ENCODE measurements at regions not wholly inside any gene's neighbourhood (a gene's known extent, or its start where the extent isn't known, plus 50 kb on each side); places are given as distances from the start of the nearest gene placed in this dataset.

DNA sequence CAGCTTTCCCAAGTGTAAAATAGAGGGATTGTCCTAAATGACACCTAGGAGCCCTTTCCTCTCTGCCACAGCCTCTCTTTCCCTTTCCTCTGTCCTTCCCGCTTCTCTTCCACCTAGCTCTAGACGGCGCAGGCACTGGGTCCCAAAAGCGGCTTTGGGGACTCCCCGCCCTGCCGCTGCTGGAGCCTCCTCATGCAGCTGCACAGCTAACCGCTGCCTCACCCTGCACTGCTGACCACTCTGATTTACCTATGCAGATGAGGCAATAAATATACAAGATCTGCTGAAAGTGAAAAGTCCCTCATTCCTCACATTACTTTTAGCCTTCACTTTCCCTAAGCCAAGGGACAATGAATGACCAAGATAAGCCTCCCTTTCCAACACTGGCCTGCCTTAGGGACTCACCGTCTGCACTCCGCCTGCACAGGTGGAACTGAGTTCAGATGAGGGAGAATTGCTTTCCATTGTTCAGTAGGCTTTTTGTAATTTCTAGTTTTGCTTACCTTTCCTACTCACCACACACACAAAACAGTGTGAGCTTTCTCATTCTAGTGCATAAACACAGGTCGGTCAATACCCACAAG lies 197.5 kb upstream of the BCL6 start:
- 86 to 95% methylated on average over 1 to 8 of the region's 10 CpGs for WGBS, 2 experiments (ENCODE audit: insufficient coverage in 2 of 2)
- H3K27ac ChIP-seq (ENCODE audit: low read depth, low read length, severe bottlenecking): no peak overlapping the region
- H3K9me3 ChIP-seq (ENCODE audit: control insufficient read depth, low read length): no peaks in the 10 kb centered on the region
- no peaks in the 10 kb centered on the region for H3K36me3 ChIP-seq (ENCODE audit: control insufficient read depth, insufficient read depth, low read length)
- peaks cover 11% of the 10 kb centered on the region for H3K4me1 ChIP-seq (ENCODE audit: control insufficient read depth, insufficient read depth, low read length, poor library complexity, severe bottlenecking)
- H3K4me3 ChIP-seq (ENCODE audit: extremely low read depth, insufficient read depth, low read length, poor library complexity, severe bottlenecking): no peak overlapping the region

DNA sequence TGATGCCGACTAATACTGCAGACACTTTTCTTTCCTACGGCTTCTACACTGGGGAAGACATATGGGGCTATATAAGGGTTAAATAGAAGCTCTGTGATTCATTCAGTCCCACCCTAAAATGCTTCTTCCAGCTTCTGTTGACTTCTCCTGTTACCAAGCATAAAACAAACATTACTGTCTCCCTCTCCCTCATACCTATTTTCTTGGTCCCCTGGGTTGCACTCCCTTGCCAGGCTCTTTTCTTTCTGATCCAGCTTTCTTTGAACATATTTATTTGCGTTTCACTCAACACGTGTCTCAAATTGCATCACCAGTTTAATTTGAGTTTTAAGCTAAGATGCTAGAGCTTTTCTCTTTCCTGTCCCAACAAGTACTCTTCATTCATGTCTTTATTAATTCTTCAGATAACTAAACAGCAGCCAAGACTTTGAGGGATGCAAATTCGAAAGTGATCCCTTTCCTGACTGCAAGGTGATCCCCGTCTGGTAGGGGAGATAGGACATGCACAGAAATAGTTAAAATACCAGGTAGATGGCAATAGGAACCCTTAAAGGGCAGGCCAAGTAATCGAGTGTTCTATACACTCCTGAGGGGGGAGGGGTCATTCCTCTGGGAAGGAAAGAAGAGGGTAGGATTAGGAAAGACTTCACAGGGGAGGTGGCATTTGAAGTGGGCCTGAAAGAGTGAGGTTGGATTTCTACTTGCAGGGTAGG lies 198.6 kb upstream of the BCL6 start:
- Histone ChIP-seq H3K4me1 (ENCODE audit: control insufficient read depth, insufficient read depth, low read length, poor library complexity, severe bottlenecking) (peaks cover 11% of the 10 kb centered on the region), H3K36me3 (ENCODE audit: control insufficient read depth, insufficient read depth, low read length) (no peaks in the 10 kb centered on the region), H3K4me3 (ENCODE audit: extremely low read depth, insufficient read depth, low read length, poor library complexity, severe bottlenecking) (no peak overlapping the region), H3K27ac (ENCODE audit: low read depth, low read length, severe bottlenecking) (no peak overlapping the region), H3K9me3 (ENCODE audit: control insufficient read depth, low read length) (no peaks in the 10 kb centered on the region)
- WGBS, 2 experiments (ENCODE audit: insufficient coverage in 2 of 2): 73 to 84% methylated on average over 3 to 5 of the region's 7 CpGs

DNA sequence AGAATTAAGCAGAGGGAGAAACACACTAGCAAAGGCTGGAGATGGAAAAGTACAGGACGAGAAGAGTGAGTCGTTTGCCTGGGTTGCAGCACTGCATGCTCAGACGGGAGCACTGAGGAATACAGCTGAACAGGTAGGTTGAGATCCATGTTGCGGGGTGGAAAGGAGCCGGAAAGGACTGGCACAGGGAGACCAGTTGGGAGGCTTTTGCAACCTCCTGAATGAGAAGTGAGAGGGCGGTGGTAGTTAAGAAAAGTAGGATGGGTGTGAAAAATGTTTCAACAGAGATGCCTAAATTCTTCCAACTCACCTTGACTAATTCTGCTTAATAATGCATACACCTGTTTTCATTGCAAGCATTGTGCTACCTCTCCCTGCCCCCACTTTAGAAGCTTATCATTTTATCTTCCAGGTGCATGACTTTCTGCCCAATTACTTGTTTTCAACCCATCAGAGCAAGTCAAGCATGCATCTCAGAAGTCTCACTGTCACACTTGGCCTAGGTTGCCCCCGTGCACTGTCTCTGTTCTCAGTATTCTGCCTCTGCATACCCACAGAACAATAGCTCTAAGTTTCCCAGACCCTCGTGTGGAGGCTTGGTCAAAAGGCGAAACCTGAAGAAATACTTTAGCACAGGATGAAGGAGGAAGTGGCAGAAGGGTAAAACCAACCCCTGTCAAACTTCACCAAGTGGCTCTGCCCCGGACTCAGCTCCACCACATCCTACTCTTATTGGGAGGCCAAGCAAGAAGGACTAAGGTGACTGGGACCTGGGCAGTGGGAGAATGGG lies 199.3 kb upstream of the BCL6 start:
- peaks cover 11% of the 10 kb centered on the region for H3K4me1 ChIP-seq (ENCODE audit: control insufficient read depth, insufficient read depth, low read length, poor library complexity, severe bottlenecking)
- 85 to 92% methylated on average over 6 of the region's 10 CpGs for WGBS, 2 experiments (ENCODE audit: insufficient coverage in 2 of 2)
- no peak overlapping the region for H3K27ac ChIP-seq (ENCODE audit: low read depth, low read length, severe bottlenecking)
- H3K9me3 ChIP-seq (ENCODE audit: control insufficient read depth, low read length): no peaks in the 10 kb centered on the region
- no peak overlapping the region for H3K4me3 ChIP-seq (ENCODE audit: extremely low read depth, insufficient read depth, low read length, poor library complexity, severe bottlenecking)
- no peaks in the 10 kb centered on the region for H3K36me3 ChIP-seq (ENCODE audit: control insufficient read depth, insufficient read depth, low read length)

DNA sequence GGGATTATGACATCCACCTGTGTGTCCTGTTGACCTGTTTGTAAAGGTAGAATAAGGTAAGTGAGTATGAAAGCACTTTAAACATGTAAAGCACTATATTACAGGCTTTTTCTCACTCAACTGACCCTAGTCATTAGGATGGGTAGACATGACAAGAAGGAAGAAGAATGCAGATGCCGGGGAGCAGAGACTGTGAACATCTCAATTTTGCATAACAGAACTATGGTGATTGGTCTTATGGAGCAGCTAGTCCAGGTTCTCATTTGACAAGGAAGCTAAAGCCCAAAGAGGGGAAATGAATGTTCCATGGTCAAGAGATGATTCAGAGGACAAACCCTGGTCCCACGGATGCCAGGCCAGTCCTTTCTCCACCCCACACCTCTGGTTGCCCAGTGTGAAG lies 200.1 kb upstream of the BCL6 start:
- no peak overlapping the region for H3K27ac ChIP-seq (ENCODE audit: low read depth, low read length, severe bottlenecking)
- WGBS, 2 experiments (ENCODE audit: insufficient coverage in 2 of 2): 80 to 100% methylated on average over 1 of the region's 2 CpGs
- H3K4me1 ChIP-seq (ENCODE audit: control insufficient read depth, insufficient read depth, low read length, poor library complexity, severe bottlenecking): peaks cover 11% of the 10 kb centered on the region
- no peaks in the 10 kb centered on the region for H3K36me3 ChIP-seq (ENCODE audit: control insufficient read depth, insufficient read depth, low read length)
- H3K4me3 ChIP-seq (ENCODE audit: extremely low read depth, insufficient read depth, low read length, poor library complexity, severe bottlenecking): no peak overlapping the region
- H3K9me3 ChIP-seq (ENCODE audit: control insufficient read depth, low read length): no peaks in the 10 kb centered on the region

DNA sequence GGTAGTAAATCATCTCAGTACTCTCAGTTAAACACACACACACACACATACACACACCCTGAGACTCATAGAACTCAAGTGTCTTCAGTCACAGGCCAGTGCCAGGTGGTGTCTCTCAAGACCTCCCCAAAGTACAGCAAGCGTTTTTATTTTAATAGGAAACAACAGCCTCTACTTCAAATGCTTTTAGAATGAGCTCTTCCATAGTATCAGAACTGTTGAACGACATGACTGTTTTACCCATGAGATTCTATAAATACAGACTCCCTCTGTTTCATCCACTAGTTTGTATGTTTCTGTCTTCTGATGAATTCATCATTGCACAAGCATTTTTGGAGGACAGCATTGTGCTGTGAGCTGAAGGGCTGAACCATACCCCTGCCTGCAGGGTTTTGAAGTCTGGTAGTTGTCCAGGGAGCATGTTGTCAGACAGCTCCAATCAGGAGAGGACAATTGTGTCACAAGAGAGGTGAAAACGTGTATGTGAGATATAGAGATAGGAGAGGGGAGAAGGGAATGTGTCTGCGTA lies 201.0 kb upstream of the BCL6 start:
- WGBS, 2 experiments (ENCODE audit: insufficient coverage in 2 of 2): 94 to 95% methylated on average over 4 of the region's 4 CpGs
- H3K27ac ChIP-seq (ENCODE audit: low read depth, low read length, severe bottlenecking): no peak overlapping the region
- no peaks in the 10 kb centered on the region for H3K36me3 ChIP-seq (ENCODE audit: control insufficient read depth, insufficient read depth, low read length)
- no peak overlapping the region for H3K4me3 ChIP-seq (ENCODE audit: extremely low read depth, insufficient read depth, low read length, poor library complexity, severe bottlenecking)
- H3K4me1 ChIP-seq (ENCODE audit: control insufficient read depth, insufficient read depth, low read length, poor library complexity, severe bottlenecking): peaks cover 11% of the 10 kb centered on the region
- no peaks in the 10 kb centered on the region for H3K9me3 ChIP-seq (ENCODE audit: control insufficient read depth, low read length)

DNA sequence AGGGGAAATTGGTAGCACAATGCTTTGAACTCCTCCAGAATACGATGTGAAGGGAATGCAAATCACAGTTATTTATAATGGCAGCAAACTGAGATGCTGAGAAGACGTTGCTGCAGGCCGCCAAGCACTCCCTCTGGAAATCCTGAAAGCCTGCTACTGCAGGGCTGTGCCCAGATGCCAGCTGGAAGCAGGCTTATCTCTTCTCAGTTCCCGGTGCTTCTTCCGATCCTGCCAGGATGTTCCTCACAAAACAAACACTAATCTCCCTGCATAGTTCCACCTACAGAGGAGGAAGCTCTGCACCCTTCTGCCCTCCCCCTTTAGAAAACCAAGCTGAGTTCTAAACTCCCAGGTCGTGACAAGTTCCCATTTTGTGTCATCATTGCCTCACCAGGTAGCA lies 201.7 kb upstream of the BCL6 start:
- Histone ChIP-seq H3K36me3 (ENCODE audit: control insufficient read depth, insufficient read depth, low read length) (no peaks in the 10 kb centered on the region), H3K4me3 (ENCODE audit: extremely low read depth, insufficient read depth, low read length, poor library complexity, severe bottlenecking) (no peak overlapping the region), H3K9me3 (ENCODE audit: control insufficient read depth, low read length) (no peaks in the 10 kb centered on the region), H3K27ac (ENCODE audit: low read depth, low read length, severe bottlenecking) (no peak overlapping the region), H3K4me1 (ENCODE audit: control insufficient read depth, insufficient read depth, low read length, poor library complexity, severe bottlenecking) (peaks cover 11% of the 10 kb centered on the region)
- WGBS, 2 experiments (ENCODE audit: insufficient coverage in 2 of 2): 83 to 84% methylated on average over 5 to 6 of the region's 6 CpGs

DNA sequence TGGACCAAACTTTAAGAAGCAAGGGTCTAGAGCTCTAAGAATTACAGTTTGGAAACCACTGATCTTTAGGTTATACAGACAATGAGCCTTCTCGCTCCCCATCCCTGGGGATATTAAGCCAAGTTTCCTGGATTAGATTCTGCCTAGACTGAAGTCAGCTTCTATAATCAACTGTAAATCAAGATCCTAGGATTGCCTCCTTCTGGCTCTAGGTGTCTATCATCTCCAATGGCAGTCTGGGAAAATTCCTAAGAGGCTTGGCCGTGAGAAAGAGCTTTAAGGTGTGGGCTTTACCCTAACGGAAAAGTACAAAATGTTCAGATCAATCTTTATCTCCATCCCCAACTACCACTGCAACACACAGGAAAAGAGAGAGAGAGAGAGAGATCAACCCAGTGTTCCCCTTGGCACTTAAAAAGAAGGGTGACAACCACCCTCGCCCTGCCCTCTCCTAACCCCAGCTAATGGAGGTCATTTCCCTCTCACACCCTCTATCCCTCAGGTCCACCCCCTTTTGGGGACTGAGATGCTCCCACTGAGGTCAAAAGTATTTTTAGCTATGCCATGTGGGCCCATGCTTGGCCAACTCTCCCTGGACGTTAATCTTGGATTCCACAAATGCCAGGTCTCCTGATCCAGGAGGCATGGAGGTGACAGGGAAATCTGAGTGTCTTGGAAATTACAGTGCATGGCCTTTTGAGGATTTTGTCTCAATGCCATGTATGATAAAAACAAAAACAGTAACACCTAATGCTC lies 202.8 kb upstream of the BCL6 start:
- H3K4me3 ChIP-seq (ENCODE audit: extremely low read depth, insufficient read depth, low read length, poor library complexity, severe bottlenecking): no peak overlapping the region
- H3K4me1 ChIP-seq (ENCODE audit: control insufficient read depth, insufficient read depth, low read length, poor library complexity, severe bottlenecking): peaks cover 10% of the 10 kb centered on the region
- no peaks in the 10 kb centered on the region for H3K9me3 ChIP-seq (ENCODE audit: control insufficient read depth, low read length)
- no peaks in the 10 kb centered on the region for H3K36me3 ChIP-seq (ENCODE audit: control insufficient read depth, insufficient read depth, low read length)
- 94 to 100% methylated on average over 1 to 2 of the region's 5 CpGs for WGBS, 2 experiments (ENCODE audit: insufficient coverage in 2 of 2)
- no peak overlapping the region for H3K27ac ChIP-seq (ENCODE audit: low read depth, low read length, severe bottlenecking)

DNA sequence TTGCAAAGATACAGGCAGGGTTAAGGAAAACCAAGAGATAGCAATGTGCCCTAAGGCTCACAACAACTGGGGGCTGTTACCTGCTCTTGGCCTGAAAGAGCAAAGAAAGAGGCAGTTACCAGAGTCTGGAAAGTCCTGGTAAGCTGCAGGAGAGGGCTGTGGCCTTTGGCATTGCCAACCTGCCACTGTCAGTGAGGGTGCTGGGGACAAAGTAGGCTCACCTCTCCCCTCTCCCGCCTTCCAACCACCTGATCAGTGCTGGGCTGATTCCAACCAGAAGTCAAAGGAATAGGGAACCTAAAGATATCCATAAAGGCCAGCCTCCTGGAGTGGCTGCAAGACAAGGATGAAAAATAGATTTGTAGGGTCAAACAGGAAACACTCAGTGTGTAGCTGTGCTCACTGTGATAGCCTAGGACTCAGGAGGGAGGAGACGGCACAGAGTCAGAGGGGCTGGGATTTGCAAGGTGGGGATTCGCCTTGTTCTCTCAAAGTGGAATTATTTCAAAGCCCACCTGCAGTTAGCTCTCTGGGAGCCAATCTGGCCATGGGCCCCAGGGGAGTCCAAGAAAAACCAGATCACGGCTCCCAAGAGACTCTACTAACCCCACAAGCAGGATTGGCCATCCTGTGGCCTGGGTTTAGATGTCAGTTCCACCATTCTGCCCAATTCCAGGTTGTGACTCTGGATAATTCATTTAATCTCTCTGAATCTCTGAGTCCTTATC lies 204.0 kb upstream of the BCL6 start:
- Histone ChIP-seq H3K9me3 (ENCODE audit: control insufficient read depth, low read length) (no peaks in the 10 kb centered on the region), H3K27ac (ENCODE audit: low read depth, low read length, severe bottlenecking) (no peak overlapping the region), H3K4me3 (ENCODE audit: extremely low read depth, insufficient read depth, low read length, poor library complexity, severe bottlenecking) (no peak overlapping the region), H3K4me1 (ENCODE audit: control insufficient read depth, insufficient read depth, low read length, poor library complexity, severe bottlenecking) (peaks cover 6% of the 10 kb centered on the region), H3K36me3 (ENCODE audit: control insufficient read depth, insufficient read depth, low read length) (no peaks in the 10 kb centered on the region)
- WGBS, 2 experiments (ENCODE audit: insufficient coverage in 2 of 2): 88 to 97% methylated on average over 4 of the region's 4 CpGs

DNA sequence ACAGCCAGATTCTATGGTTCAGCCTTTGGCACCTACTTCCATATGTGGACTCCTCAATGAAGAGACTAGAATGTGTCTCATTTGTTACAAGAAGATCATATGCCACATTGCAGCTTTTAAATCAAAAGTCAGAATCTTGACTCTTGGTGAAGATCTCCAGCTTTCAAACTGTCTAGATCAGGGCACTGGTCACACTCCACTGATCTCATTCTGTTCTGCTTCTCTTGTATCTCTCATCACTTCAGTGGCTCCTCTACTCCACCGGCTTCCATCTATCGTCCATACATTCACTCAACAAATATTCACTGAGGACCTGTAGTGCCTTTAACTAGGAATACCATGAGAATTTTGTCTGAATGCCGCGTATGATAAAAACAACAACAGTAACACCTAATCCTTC lies 203.3 kb upstream of the LPP start:
- peaks cover 11% of the 10 kb centered on the region for H3K4me1 ChIP-seq (ENCODE audit: control insufficient read depth, insufficient read depth, low read length, poor library complexity, severe bottlenecking)
- H3K36me3 ChIP-seq (ENCODE audit: control insufficient read depth, insufficient read depth, low read length): no peaks in the 10 kb centered on the region
- no peak overlapping the region for H3K27ac ChIP-seq (ENCODE audit: low read depth, low read length, severe bottlenecking)
- no peaks in the 10 kb centered on the region for H3K9me3 ChIP-seq (ENCODE audit: control insufficient read depth, low read length)
- 92 to 95% methylated on average over 4 of the region's 4 CpGs for WGBS, 2 experiments (ENCODE audit: insufficient coverage in 2 of 2)
- H3K4me3 ChIP-seq (ENCODE audit: extremely low read depth, insufficient read depth, low read length, poor library complexity, severe bottlenecking): no peak overlapping the region
